COLO668 (cell line): ENCODE measurements at regions not wholly inside any gene's neighbourhood (a gene's known extent, or its start where the extent isn't known, plus 50 kb on each side); places are given as distances from the start of the nearest gene placed in this dataset.

Experiments used
- DNase-seq: peaks from one replicate; lab custom pipeline; 2025; ENCODE audit not compliant: unreplicated experiment; lab: John Stamatoyannopoulos, UW

- DNase-seq, result no peak
These were observed 262.3 kb downstream of the NSG2 start for GRCh38 chr5:174307656-174308271.

- DNase-seq, result no peak
These were observed 263.8 kb downstream of the NSG2 start for GRCh38 chr5:174309131-174309795.

- no peak for DNase-seq
These were observed 264.7 kb downstream of the NSG2 start for GRCh38 chr5:174310243-174310642.

GRCh38 chr5:174310706-174311105 lies 265.2 kb downstream of the NSG2 start:
- DNase-seq, result no peak

- DNase-seq, result no peak
These were observed 265.6 kb downstream of the NSG2 start for GRCh38 chr5:174311121-174311520.

GRCh38 chr5:174311531-174312269 lies 266.2 kb downstream of the NSG2 start:
- peak; percentile 71 for DNase-seq

GRCh38 chr5:174312270-174312617 lies 266.7 kb downstream of the NSG2 start:
- DNase-seq, result no peak

GRCh38 chr5:174312641-174313040 lies 267.1 kb downstream of the NSG2 start:
- no peak for DNase-seq

- DNase-seq, result no peak
These were observed 268.1 kb downstream of the NSG2 start for GRCh38 chr5:174313615-174314014.

GRCh38 chr5:174314261-174314660 lies 268.8 kb downstream of the NSG2 start:
- no peak for DNase-seq

- DNase-seq, result no peak
These were observed 270.0 kb downstream of the NSG2 start for GRCh38 chr5:174315471-174315870.

- DNase-seq, result peak; percentile 3
These were observed 270.4 kb downstream of the NSG2 start for GRCh38 chr5:174315871-174316270.

- DNase-seq, result no peak
These were observed 270.8 kb downstream of the NSG2 start for GRCh38 chr5:174316326-174316725.

GRCh38 chr5:174317256-174317894 lies 271.9 kb downstream of the NSG2 start:
- DNase-seq, result peak; percentile 43

- DNase-seq, result no peak
These were observed 273.1 kb downstream of the NSG2 start for GRCh38 chr5:174318578-174318977.

- no peak for DNase-seq
These were observed 274.0 kb downstream of the NSG2 start for GRCh38 chr5:174319551-174319950.

- peak; percentile 14 for DNase-seq
These were observed 274.5 kb downstream of the NSG2 start for GRCh38 chr5:174320051-174320450.

- DNase-seq, result peak; percentile 59
These were observed 278.4 kb downstream of the NSG2 start for GRCh38 chr5:174323878-174324281.

- no peak for DNase-seq
These were observed 279.2 kb downstream of the NSG2 start for GRCh38 chr5:174324680-174325079.

GRCh38 chr5:174325431-174325830 lies 279.9 kb downstream of the NSG2 start:
- no peak for DNase-seq

- no peak for DNase-seq
These were observed 280.5 kb downstream of the NSG2 start for GRCh38 chr5:174325961-174326360.

- no peak for DNase-seq
These were observed 280.9 kb downstream of the NSG2 start for GRCh38 chr5:174326372-174326771.
